A673 (cell line): ENCODE measurements at regions not wholly inside any gene's neighbourhood (a gene's known extent, or its start where the extent isn't known, plus 50 kb on each side); places are given as distances from the start of the nearest gene placed in this dataset.

Experiments
- BruUV-seq: library from RNA; stranded (reverse); fragments of 400-500 nt; replicated peaks from 2 replicates; lab custom pipeline; 2021; lab: Mats Ljungman, UMichigan
- CTCF ChIA-PET: fragments of 300-600 bp; sonication (Branson Sonifier 250); formaldehyde crosslinking; loops from one replicate; lab custom pipeline; 2022; ENCODE audit warnings: antibody characterized with exemption; lab: Charles Lee
- POLR2A ChIA-PET: fragments of 300-600 bp; sonication (Branson Sonifier 250); formaldehyde crosslinking; loops from one replicate; lab custom pipeline; 2022; ENCODE audit warnings: antibody characterized with exemption; ENCODE audit not compliant: low non-redundant PET; lab: Charles Lee
- DNase-seq: peaks from one replicate; pipeline ENCODE4 v3.0.0-alpha.2; 2015; ENCODE audit warnings: low spot score
- H3K27ac ChIP-seq: fragments of 200-600 bp; sonication (generic); 2 replicates; pipeline ENCODE4 v1.5.1; 2016; ENCODE audit warnings: mixed run types, low read depth, mild to moderate bottlenecking, mixed read lengths, antibody characterized with exemption, low read length; ENCODE audit not compliant: poor library complexity, severe bottlenecking
- H3K27me3 ChIP-seq: fragments of 200-600 bp; sonication (generic); replicated peaks from 2 replicates; pipeline ENCODE4 v1.6.1; 2017; ENCODE audit warnings: mixed run types, low read depth, mild to moderate bottlenecking, mixed read lengths, antibody characterized with exemption, low read length; ENCODE audit not compliant: insufficient read depth, poor library complexity
- H3K36me3 ChIP-seq: fragments of 200-600 bp; sonication (generic); 2 replicates; pipeline ENCODE4 v1.6.1; 2016; ENCODE audit warnings: mixed run types, mild to moderate bottlenecking, mixed read lengths, antibody characterized with exemption, low read length; ENCODE audit not compliant: insufficient read depth, poor library complexity, severe bottlenecking
- H3K4me1 ChIP-seq: fragments of 200-600 bp; sonication (generic); 2 replicates; pipeline ENCODE4 v1.6.1; 2017; ENCODE audit warnings: mixed run types, mild to moderate bottlenecking, mixed read lengths, antibody characterized with exemption, low read length; ENCODE audit not compliant: insufficient read depth, poor library complexity, severe bottlenecking
- H3K4me3 ChIP-seq: fragments of 200-600 bp; sonication (generic); 2 replicates; pipeline ENCODE4 v1.5.1; 2016; ENCODE audit warnings: low read depth, mixed run types, mild to moderate bottlenecking, mixed read lengths, low read length; ENCODE audit not compliant: poor library complexity, severe bottlenecking
- H3K9me3 ChIP-seq: fragments of 200-600 bp; sonication (generic); 2 replicates; pipeline ENCODE4 v1.6.1; 2016; ENCODE audit warnings: mixed run types, low read depth, mild to moderate bottlenecking, mixed read lengths, antibody characterized with exemption, low read length; ENCODE audit not compliant: poor library complexity, severe bottlenecking
- CTCF ChIP-seq: fragments of 300-800, 200-600 bp; sonication (generic); conservative IDR thresholded peaks from 2 replicates; pipeline ENCODE4 v1.5.1; 2017; ENCODE audit warnings: low read depth, mild to moderate bottlenecking, antibody characterized with exemption, low read length, moderate library complexity, mixed read lengths
- EZH2 ChIP-seq: fragments of 200-600 bp; sonication (generic); IDR thresholded peaks from 2 replicates; pipeline ENCODE4 v1.6.1; 2017; ENCODE audit warnings: borderline replicate concordance, low read depth, mild to moderate bottlenecking, mixed read lengths, antibody characterized with exemption, low read length; ENCODE audit not compliant: poor library complexity, severe bottlenecking
- intact Hi-C: fragments of 100-400 bp; cut with micrococcal nuclease; formaldehyde crosslinking; loops from one replicate; pipeline ENCODE4 v1.10.0; 2022; ENCODE audit not compliant: unreplicated experiment

GRCh38 chr13:70593716-70594115 is 485.5 kb upstream of the KLHL1 start:
- Histone ChIP-seq H3K4me3 (no peak overlapping the region), H3K4me1 (no peaks in the 10 kb centered on the region), H3K9me3 (no peaks in the 10 kb centered on the region), H3K36me3 (no peaks in the 10 kb centered on the region), H3K27me3 (no peaks in the 10 kb centered on the region), H3K27ac (no peak overlapping the region)
- BruUV-seq: no TSS peak
- intact Hi-C loops: no loop called here
- ChIA-PET CTCF (no interaction called here), POLR2A (no interaction called here)
- TF ChIP-seq EZH2 (no peak), CTCF (no peak)
- DNase-seq: no peak

DNA sequence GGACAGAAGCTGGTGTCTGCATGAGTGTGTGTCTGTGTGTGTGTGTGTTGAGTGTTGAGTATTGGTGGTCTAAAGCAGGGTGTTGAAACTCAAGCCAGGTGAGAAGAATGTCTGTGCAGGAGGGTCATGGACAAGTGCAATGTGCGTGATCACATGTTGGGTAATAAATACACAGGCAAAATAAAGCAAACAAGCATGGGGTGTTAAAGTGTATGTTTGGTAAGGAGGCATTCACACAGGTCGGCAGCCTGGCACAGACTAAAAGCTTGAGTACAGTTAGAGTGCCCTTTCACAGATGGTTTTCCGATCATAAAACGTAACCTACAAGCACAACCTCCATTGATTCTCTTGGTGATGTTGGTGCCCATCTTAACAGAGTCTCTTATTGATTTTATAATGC is 476.9 kb upstream of the KLHL1 start:
- ChIA-PET CTCF (no interaction called here), POLR2A (no interaction called here)
- BruUV-seq: no TSS peak
- no peaks in the 10 kb centered on the region for H3K9me3 ChIP-seq
- intact Hi-C loops: no loop called here
- H3K4me3 ChIP-seq: no peak overlapping the region
- no peaks in the 10 kb centered on the region for H3K4me1 ChIP-seq
- no peak for TF ChIP-seq EZH2
- TF ChIP-seq CTCF: no peak
- H3K36me3 ChIP-seq: no peaks in the 10 kb centered on the region
- H3K27me3 ChIP-seq: no peaks in the 10 kb centered on the region
- no peak overlapping the region for H3K27ac ChIP-seq
- DNase-seq: no peak

DNA sequence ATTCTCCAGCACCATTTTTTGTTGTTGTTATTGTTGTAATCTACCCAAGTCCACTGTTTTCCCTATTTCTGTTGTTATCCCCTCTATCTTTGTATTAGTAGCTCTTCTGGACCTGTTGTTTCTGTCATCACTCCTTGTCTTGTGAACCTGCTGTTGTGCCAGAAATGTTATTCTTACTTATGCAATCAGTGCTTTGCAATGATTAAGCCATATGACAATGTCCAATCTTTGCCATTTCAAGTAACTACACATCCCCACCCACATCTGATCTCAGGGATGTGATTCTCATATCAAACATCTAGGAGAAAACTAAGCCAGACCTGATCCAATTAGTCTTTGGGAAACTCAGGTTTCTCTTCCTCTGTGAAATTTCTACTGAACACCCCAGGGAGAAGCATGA is 472.6 kb upstream of the KLHL1 start:
- ChIA-PET CTCF (no interaction called here), POLR2A (no interaction called here)
- Histone ChIP-seq H3K4me1 (no peaks in the 10 kb centered on the region), H3K27ac (no peak overlapping the region), H3K36me3 (no peaks in the 10 kb centered on the region), H3K27me3 (no peaks in the 10 kb centered on the region), H3K4me3 (no peak overlapping the region), H3K9me3 (no peaks in the 10 kb centered on the region)
- no peak for TF ChIP-seq EZH2
- TF ChIP-seq CTCF: no peak
- intact Hi-C loops: no loop called here
- no peak for DNase-seq
- BruUV-seq: no TSS peak
